Activated CD4-positive, alpha-beta T cell treated with anti-CD3 and anti-CD28 coated beads, Interleukin-2, amount 10 ng/mL, durations not matched to agents 7 days and 5 days (primary cell): ENCODE measurements at regions not wholly inside any gene's neighbourhood (a gene's known extent, or its start where the extent isn't known, plus 50 kb on each side); places are given as distances from the start of the nearest gene placed in this dataset.
"Not testable (repeated sequence)": the region's sequence is repeated elsewhere in the genome, so short reads cannot be mapped to it uniquely, and the experiment has no call there.

Experiments used
- CTCF ChIA-PET: fragments of 350-600 bp; sonication (Branson Sonifier 250); formaldehyde crosslinking; loops from one replicate; lab custom pipeline; 2021; ENCODE audit warnings: antibody characterized with exemption; lab: Charles Lee
- POLR2A ChIA-PET: fragments of 350-600 bp; sonication (Branson Sonifier 250); formaldehyde crosslinking; loops from one replicate; lab custom pipeline; 2021; ENCODE audit warnings: antibody characterized with exemption; lab: Charles Lee
- DNase-seq: peaks from one replicate; pipeline ENCODE4 v3.0.0-alpha.2; 2020
- H3K27ac Mint-ChIP-seq: one replicate; pipeline ENCODE4 v1.8.0; 2021; ENCODE audit warnings: mild to moderate bottlenecking, moderate library complexity, mixed read lengths
- H3K27me3 Mint-ChIP-seq: one replicate; pipeline ENCODE4 v1.8.0; 2021; ENCODE audit warnings: mixed read lengths
- H3K36me3 Mint-ChIP-seq: one replicate; pipeline ENCODE4 v1.8.0; 2021; ENCODE audit warnings: low read depth, mixed read lengths
- H3K4me1 Mint-ChIP-seq: one replicate; pipeline ENCODE4 v1.8.0; 2021; ENCODE audit warnings: mixed read lengths
- H3K4me3 Mint-ChIP-seq: one replicate; pipeline ENCODE4 v1.8.0; 2021; ENCODE audit warnings: mild to moderate bottlenecking, moderate library complexity, mixed read lengths
- H3K9me3 Mint-ChIP-seq: one replicate; pipeline ENCODE4 v1.8.0; 2021; ENCODE audit warnings: mixed read lengths

- H3K36me3 Mint-ChIP-seq, CTCF ChIA-PET, H3K4me3 Mint-ChIP-seq, H3K4me1 Mint-ChIP-seq, H3K27ac Mint-ChIP-seq, POLR2A ChIA-PET, H3K27me3 Mint-ChIP-seq, DNase-seq, H3K9me3 Mint-ChIP-seq: not testable (repeated sequence)
Observed at GRCh38 chr9:102227416-102227815, 489.0 kb upstream of the GRIN3A start.

- Mint-ChIP-seq H3K4me3 (no peak overlapping the region), H3K4me1 (no peaks in the 10 kb centered on the region), H3K27me3 (no peaks in the 10 kb centered on the region), H3K27ac (no peak overlapping the region), H3K36me3 (no peaks in the 10 kb centered on the region), H3K9me3 (peaks cover 2% of the 10 kb centered on the region)
- POLR2A ChIA-PET, result no interaction called here
- DNase-seq, result no peak
- CTCF ChIA-PET, result no interaction called here
Observed at GRCh38 chr9:102225841-102226441, 487.5 kb upstream of the GRIN3A start.

GRCh38 chr9:102223320-102224136, 485.1 kb upstream of the GRIN3A start:
- H3K9me3 Mint-ChIP-seq, POLR2A ChIA-PET, H3K27me3 Mint-ChIP-seq, H3K27ac Mint-ChIP-seq, H3K4me3 Mint-ChIP-seq, CTCF ChIA-PET, H3K36me3 Mint-ChIP-seq, DNase-seq, H3K4me1 Mint-ChIP-seq: not testable (repeated sequence)

DNA sequence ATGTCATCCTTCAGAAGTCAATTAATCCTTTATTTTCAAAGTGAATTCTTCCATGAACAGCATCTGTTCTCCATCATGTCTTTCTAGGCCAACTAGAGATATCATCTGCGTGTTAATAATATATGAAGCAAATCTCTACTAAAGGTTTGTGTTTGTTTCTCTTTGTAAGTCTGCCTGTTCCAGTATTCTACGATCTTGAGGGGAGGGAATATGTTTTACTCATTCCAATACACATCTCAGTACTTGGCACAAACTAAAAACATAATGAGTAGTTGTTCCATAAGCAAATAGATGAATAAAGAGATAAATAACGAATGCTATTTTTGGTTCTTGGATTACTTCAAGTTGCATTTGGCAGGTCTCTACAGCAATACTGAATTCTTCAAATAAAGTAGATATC, 470.7 kb upstream of the GRIN3A start:
- Mint-ChIP-seq H3K27ac (no peak overlapping the region), H3K9me3 (no peaks in the 10 kb centered on the region), H3K36me3 (no peaks in the 10 kb centered on the region), H3K4me3 (no peak overlapping the region), H3K27me3 (no peaks in the 10 kb centered on the region), H3K4me1 (no peaks in the 10 kb centered on the region)
- ChIA-PET CTCF (no interaction called here), POLR2A (no interaction called here)
- DNase-seq, result no peak

DNA sequence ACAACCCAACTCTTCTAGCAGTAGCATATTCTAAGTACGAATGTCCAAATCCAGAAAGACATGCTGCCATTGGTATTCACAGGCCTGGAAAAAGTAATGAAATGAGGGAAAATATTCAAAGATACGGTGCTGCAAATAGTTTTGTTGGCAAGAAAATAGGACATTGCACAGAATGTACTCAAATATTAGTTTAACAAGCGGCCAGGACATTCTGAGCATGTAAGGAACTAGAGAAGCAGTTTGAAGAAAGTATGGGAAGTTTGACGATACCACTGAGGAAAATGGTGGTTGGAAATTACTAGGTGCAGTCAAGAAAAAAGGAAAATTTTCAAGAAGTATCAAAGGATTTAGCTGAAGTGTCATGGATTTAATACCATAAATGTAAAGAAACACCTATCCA, 468.0 kb upstream of the GRIN3A start:
- H3K27me3 Mint-ChIP-seq, result no peaks in the 10 kb centered on the region
- CTCF ChIA-PET, result no interaction called here
- H3K4me3 Mint-ChIP-seq, result no peak overlapping the region
- H3K27ac Mint-ChIP-seq, result no peak overlapping the region
- DNase-seq, result no peak
- no peaks in the 10 kb centered on the region for H3K36me3 Mint-ChIP-seq
- H3K9me3 Mint-ChIP-seq, result no peaks in the 10 kb centered on the region
- POLR2A ChIA-PET, result no interaction called here
- H3K4me1 Mint-ChIP-seq, result no peaks in the 10 kb centered on the region

DNA sequence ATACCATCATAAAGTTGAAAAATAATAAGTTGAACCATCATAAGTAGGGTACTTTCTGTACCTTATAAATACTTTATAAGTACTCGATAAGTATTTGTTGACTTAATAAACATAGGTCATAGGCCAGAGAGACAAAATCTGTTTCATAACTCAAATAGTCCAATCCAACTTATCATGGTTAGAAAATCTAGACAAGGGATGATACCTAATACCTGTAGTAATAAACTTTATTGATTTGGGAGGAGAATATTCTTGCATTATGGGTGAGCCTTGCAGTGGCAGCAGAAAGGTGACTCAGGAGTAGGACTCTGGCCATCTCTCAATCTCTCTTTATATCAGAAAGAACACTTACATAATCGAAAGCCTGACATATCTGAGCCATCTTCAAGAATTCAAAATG, 466.8 kb upstream of the GRIN3A start:
- Mint-ChIP-seq H3K9me3 (no peaks in the 10 kb centered on the region), H3K4me1 (no peaks in the 10 kb centered on the region), H3K4me3 (no peak overlapping the region), H3K36me3 (no peaks in the 10 kb centered on the region), H3K27ac (no peak overlapping the region), H3K27me3 (no peaks in the 10 kb centered on the region)
- ChIA-PET POLR2A (no interaction called here), CTCF (no interaction called here)
- DNase-seq, result no peak

- H3K9me3 Mint-ChIP-seq, result no peaks in the 10 kb centered on the region
- H3K27ac Mint-ChIP-seq, result no peak overlapping the region
- no peaks in the 10 kb centered on the region for H3K36me3 Mint-ChIP-seq
- DNase-seq, result no peak
- ChIA-PET POLR2A (no interaction called here), CTCF (interaction anchor here (0.5 kb wide), 1 partner anchor 1012 kb away, joined by 3 read pairs; no protein-coding TSS in a partner anchor)
- H3K4me3 Mint-ChIP-seq, result no peak overlapping the region
- H3K4me1 Mint-ChIP-seq, result no peaks in the 10 kb centered on the region
- H3K27me3 Mint-ChIP-seq, result no peaks in the 10 kb centered on the region
Observed at GRCh38 chr9:102202126-102202525, 463.7 kb upstream of the GRIN3A start.

GRCh38 chr9:102185962-102186361, 447.5 kb upstream of the GRIN3A start:
- POLR2A ChIA-PET, result no interaction called here
- Mint-ChIP-seq H3K27me3 (no peaks in the 10 kb centered on the region), H3K9me3 (peaks cover 3% of the 10 kb centered on the region), H3K36me3 (no peaks in the 10 kb centered on the region), H3K27ac (no peak overlapping the region), H3K4me1 (no peaks in the 10 kb centered on the region), H3K4me3 (no peak overlapping the region)
- CTCF ChIA-PET, result no interaction called here
- no peak for DNase-seq

DNA sequence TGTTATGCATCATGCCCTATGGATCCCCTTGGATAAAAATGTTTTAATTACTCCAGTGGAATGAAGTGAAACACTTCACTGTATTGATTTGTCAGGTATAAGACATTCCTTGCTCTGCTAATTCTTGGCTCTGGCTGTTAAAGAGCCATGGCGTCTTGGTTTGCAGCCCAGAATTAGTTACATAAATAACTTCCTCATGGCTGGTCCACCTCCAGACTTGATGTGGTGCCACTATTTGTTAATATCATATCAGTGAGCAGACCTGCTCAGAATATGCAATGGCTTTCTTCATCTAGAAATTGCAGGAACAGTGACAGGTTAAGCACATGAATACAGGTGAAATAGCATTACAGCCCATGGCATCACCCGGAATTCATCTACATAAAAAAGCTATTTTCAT, 446.9 kb upstream of the GRIN3A start:
- Mint-ChIP-seq H3K9me3 (peaks cover 3% of the 10 kb centered on the region), H3K27me3 (no peaks in the 10 kb centered on the region), H3K4me3 (no peak overlapping the region), H3K4me1 (no peaks in the 10 kb centered on the region), H3K36me3 (no peaks in the 10 kb centered on the region), H3K27ac (no peak overlapping the region)
- CTCF ChIA-PET, result no interaction called here
- no peak for DNase-seq
- POLR2A ChIA-PET, result interaction anchor here (0.6 kb wide), 1 partner anchor 52 kb away, joined by 3 read pairs; no protein-coding TSS in a partner anchor

DNA sequence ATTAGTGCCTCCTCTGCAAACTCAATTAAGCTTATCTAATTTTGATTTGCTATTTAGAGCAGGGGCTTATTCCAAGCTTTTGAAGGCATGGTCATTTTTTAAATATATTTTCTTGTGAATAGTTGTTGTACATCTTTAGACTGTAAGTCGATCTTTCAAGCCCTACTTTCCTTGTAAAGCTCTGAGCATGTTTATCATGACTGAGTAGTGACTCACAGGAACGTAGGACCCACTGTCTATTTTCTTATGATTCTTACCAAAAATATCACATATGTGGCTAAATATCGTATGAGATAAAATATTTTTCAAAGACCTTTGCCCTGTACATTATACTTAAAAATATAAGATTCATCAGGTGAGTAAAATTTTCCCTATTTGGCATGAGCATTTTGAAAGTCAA, 440.4 kb upstream of the GRIN3A start:
- no peaks in the 10 kb centered on the region for H3K4me1 Mint-ChIP-seq
- peaks cover 16% of the 10 kb centered on the region for H3K9me3 Mint-ChIP-seq
- ChIA-PET CTCF (no interaction called here), POLR2A (no interaction called here)
- no peak overlapping the region for H3K27ac Mint-ChIP-seq
- no peak overlapping the region for H3K4me3 Mint-ChIP-seq
- no peaks in the 10 kb centered on the region for H3K36me3 Mint-ChIP-seq
- no peaks in the 10 kb centered on the region for H3K27me3 Mint-ChIP-seq
- no peak for DNase-seq

DNA sequence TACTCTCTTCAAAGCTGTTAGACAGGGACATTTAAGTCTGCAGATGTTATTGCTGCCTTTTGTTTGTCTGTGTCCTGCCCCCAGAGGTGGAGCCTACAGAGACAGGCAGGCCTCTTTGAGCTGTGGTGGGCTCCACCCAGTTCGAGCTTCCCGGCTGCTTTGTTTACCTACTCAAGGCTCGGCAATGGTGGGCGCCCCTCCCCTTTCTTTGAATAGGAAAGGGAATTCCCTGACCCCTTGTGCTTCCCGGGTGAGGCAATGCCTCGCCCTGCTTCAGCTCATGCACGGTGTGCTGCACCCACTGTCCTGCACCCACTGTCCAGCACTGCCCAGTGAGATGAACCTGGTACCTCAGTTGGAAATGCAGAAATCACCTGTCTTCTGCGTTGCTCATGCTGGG, 435.8 kb upstream of the GRIN3A start:
- DNase-seq, H3K27ac Mint-ChIP-seq, H3K27me3 Mint-ChIP-seq, H3K4me1 Mint-ChIP-seq, H3K36me3 Mint-ChIP-seq, H3K4me3 Mint-ChIP-seq, POLR2A ChIA-PET, CTCF ChIA-PET: not testable (repeated sequence)
- H3K9me3 Mint-ChIP-seq, result peaks cover 13% of the 10 kb centered on the region

- Mint-ChIP-seq H3K27me3 (no peaks in the 10 kb centered on the region), H3K9me3 (no peaks in the 10 kb centered on the region), H3K4me1 (no peaks in the 10 kb centered on the region), H3K4me3 (no peak overlapping the region), H3K27ac (no peak overlapping the region), H3K36me3 (no peaks in the 10 kb centered on the region)
- ChIA-PET POLR2A (no interaction called here), CTCF (interaction anchor here (0.7 kb wide), 1 partner anchor 152 kb away, joined by 3 read pairs; no protein-coding TSS in a partner anchor)
- DNase-seq, result no peak
Observed at GRCh38 chr9:102164247-102164646, 425.8 kb upstream of the GRIN3A start.

GRCh38 chr9:102153081-102153480, 414.6 kb upstream of the GRIN3A start:
- H3K4me1 Mint-ChIP-seq, H3K4me3 Mint-ChIP-seq, CTCF ChIA-PET, DNase-seq, H3K27me3 Mint-ChIP-seq, H3K27ac Mint-ChIP-seq, H3K36me3 Mint-ChIP-seq, H3K9me3 Mint-ChIP-seq, POLR2A ChIA-PET: not testable (repeated sequence)
